Stimulated activated CD4-positive, alpha-beta T cell treated with anti-CD3 and anti-CD28 coated beads, TNF-alpha, amount 100 ng/mL, for 24 hours (primary cell): ENCODE measurements at regions not wholly inside any gene's neighbourhood (a gene's known extent, or its start where the extent isn't known, plus 50 kb on each side); places are given as distances from the start of the nearest gene placed in this dataset.

Source experiments
- DNase-seq, 3 experiments: peaks; one replicate each; pipeline ENCODE4 v3.0.0-alpha.2; 2020; ENCODE audit warnings: low read depth in 3 of 3

DNA sequence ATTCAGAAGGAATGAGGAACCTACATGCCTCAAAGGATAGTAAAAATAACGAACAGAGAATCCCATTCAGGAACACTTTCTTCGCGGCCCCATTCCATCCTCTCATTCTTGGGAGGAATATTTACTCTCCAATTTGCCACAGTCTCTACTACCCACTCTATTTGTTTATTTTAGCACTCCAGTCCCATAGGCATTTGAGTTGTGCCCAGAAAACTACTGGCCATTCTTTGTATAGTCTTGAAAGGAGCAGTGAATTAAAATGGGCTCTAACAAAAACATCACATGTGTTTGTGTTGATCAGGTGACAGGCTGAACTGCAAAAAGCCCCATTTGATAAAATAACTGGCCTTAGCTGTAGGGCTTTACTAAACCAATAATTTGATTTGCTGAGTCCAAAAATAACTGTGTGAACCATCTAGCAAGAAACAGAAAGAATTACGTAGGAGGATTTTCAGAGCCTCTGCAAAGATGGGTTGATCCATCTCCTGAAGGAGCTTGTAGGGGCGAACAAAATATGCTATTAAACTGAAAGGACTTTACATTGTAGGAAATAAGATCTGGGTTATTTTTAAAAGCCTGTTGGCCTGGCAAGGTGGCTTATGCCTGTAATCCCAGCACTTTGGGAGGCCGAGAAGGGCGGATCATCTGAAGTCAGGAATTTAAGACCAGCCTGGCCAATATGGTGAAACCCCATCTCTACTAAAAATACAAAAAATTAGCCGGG is 142.3 kb upstream of the CPNE8 start:
- no peak for DNase-seq

- no peak for DNase-seq
These were observed 139.4 kb upstream of the CPNE8 start for GRCh38 chr12:39044754-39045153.

DNA sequence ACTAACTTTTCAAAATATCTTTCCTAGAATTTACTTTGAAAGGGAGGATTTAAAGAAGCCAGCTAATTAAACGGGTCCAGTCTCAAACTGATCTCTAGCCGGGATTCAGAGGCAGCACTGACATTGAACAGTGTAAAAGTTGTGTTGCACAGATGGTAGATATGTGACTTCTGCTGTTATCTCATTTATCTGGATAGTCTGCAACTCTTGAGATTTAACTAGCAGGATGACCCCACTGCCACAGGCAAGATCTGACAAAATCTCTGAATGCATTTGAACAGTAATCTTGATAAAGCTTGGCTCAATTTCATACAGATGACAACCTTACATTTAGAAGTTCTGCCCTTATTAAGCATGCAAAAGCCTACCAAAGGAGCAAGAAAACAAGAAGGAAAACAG is 138.0 kb upstream of the CPNE8 start:
- DNase-seq = no peak

DNA sequence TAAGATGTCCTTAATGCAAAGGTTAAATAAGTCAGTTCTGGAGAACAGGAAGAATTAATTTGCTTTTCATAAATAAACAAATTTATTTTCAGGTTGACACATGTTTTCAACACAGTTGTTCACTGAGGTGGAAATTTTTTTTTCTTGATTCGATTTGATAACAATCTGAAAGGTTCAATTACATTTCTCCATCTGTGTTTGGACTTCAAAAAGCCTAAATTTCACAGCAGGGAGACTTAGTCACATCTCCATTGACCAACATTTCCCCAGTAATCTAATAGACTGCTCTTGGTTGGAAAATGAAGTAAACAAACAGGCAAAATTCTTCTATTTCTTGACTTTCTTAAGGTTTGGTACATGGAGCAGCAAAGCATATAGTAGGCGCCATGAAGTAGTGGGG is 134.9 kb upstream of the CPNE8 start:
- DNase-seq = no peak

DNA sequence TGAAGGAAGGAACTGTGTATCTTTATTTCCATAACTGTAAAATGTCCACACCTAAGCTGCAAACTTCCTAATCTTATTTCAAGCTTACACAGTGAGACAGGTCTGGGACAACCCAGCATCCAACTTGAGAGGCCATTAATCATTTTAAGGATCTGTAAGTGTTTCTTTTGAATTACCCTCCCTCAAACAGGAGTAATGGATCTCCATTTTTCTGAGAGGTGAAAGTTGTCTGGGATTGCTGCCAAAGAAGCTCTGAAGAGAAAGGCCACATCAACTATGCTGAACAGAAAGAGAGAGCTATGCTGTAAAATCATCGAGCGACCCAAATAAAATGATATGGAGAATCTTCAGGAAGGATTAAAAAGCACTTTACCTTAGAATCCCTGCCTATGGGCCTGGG is 131.7 kb upstream of the CPNE8 start:
- DNase-seq = no peak

GRCh38 chr12:39036105-39036504 is 130.7 kb upstream of the CPNE8 start:
- no peak for DNase-seq

GRCh38 chr12:39033782-39034181 is 128.4 kb upstream of the CPNE8 start:
- DNase-seq = no peak

DNA sequence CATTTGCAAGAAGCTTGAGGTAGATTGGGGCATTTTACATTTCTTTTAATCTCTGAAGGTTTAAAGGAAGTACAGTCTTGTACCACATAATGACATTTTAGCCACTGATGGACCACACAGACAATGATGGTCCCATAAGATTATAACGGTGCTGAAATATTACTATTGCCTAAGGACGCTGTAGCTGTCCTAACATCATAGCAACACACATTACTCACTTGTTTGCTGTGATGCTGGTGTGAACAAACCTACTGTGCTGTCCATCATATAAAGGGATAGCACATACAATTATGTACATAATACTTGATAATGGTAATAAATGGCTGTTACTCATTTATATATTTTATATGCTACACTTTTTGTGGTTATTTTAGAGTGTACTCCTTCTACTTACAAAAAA is 127.1 kb upstream of the CPNE8 start:
- no peak for DNase-seq

DNA sequence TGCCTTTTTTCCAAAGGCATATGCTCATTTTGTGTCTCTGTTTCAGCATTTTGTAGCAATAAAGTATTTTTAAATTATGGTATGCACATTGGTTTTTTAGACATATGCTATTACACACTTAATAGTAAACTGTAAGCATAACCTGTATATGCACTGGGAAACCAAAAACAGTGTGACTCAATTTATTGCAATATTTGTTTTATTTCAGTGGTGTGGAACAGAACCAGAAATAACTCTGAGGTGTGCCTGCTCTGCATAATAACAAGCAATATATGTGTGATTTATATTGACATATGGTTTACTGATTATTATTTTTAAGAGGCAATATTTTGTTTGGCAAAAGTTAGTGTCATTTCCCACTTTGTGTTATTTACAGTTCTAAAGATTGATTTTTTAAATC is 126.6 kb upstream of the CPNE8 start:
- DNase-seq = no peak

DNA sequence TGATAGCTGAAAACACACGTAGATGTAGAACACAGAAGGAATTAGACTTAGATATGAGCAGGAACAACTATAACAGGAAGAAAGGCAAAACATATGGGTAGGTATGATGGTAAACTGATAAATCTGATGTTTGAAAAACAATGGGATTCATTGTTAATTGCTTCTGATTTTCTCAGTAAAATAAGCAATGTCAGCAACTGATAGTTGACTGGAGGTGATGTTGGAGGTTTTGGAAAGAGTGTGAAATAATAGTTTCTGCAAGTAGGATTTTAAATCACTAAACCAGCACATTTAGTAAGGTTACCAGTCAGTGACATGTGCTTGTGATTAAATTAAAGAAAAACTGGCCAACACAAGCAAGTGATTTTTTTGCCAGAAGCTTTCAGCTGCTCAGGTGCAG is 123.0 kb upstream of the CPNE8 start:
- DNase-seq = no peak

GRCh38 chr12:39012870-39013269 is 107.5 kb upstream of the CPNE8 start:
- no peak for DNase-seq

GRCh38 chr12:39011166-39011565 is 105.8 kb upstream of the CPNE8 start:
- no peak for DNase-seq

DNA sequence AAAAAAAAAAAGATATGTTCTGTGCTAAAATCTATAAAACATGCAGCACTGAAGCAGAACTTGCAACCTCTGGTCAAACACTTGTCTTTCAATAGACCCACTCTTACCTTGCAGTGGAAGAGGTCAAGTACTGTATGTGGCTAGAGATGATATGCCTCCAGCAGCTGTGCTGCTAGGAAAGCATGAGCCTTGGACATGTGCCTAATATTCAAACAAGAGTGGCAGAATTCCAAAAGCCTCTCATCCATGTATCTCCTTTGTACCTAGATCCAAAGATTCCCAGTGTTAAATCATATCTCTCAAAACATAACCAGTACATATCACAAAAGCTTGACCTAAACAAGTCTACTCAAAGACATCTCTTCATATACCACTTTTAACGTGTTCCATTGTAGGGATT is 105.0 kb upstream of the CPNE8 start:
- no peak for DNase-seq

- DNase-seq = no peak
These were observed 102.2 kb upstream of the CPNE8 start for GRCh38 chr12:39007619-39008018.

- DNase-seq = no peak
These were observed 100.9 kb upstream of the CPNE8 start for GRCh38 chr12:39006286-39006685.

GRCh38 chr12:39005671-39006070 is 100.3 kb upstream of the CPNE8 start:
- no peak for DNase-seq

- no peak for DNase-seq
These were observed 98.3 kb upstream of the CPNE8 start for GRCh38 chr12:39003541-39004155.

- DNase-seq = no peak
These were observed 95.0 kb upstream of the CPNE8 start for GRCh38 chr12:39000370-39000769.

DNA sequence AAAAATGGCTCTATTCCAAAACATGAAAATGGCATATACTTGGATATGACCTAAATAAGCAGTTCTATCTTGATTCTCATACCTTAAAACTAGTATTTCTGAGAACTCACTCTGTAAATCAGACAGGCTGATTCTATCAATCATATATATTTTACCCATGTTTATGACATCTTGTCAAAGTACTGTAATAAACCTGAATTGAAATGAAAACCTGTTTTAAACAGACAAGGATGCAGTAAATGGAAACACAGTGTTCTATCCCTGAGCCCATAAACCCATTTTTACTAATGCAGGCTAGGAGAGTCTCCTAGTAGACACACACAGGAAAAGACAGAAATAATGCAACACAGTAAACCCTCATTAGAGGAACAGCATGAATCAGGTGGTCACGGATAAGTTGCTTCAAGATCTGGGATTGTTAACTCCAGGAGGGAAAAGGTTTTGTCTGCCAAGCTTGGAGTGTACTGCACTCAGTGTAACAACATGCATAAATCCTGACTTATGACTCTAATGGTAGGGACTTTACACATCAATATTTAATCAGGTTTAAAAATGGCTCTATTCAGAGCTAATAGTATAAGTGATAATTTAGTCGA is 93.6 kb upstream of the CPNE8 start:
- DNase-seq = no peak

- no peak for DNase-seq
These were observed 89.9 kb upstream of the CPNE8 start for GRCh38 chr12:38995249-38995648.

- DNase-seq = no peak
These were observed 80.6 kb upstream of the CPNE8 start for GRCh38 chr12:38985961-38986360.

DNA sequence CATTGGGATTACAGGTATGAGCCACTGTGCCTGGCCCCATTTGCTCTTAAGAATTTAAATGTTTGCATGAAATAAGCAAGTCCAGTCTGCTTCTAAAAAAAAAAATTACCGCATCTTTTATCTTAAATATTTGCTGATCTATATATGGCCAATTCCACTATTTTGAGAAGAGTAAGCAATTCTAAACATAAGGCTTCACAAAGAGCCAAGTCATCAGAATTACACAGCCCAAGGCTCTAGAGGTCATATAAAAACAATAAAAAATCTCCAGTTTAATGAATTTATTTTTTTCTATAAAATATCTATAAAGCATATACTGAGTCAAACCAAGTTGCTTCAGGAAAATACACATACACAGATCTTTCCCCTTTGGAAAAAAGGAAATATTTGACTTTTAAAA is 79.0 kb upstream of the CPNE8 start:
- no peak for DNase-seq

- no peak for DNase-seq
These were observed 77.8 kb upstream of the CPNE8 start for GRCh38 chr12:38983117-38983571.
